ENCODE measurements at regions not wholly inside any gene's neighbourhood (a gene's known extent, or its start where the extent isn't known, plus 50 kb on each side); places are given as distances from the start of the nearest gene placed in this dataset.

DNA sequence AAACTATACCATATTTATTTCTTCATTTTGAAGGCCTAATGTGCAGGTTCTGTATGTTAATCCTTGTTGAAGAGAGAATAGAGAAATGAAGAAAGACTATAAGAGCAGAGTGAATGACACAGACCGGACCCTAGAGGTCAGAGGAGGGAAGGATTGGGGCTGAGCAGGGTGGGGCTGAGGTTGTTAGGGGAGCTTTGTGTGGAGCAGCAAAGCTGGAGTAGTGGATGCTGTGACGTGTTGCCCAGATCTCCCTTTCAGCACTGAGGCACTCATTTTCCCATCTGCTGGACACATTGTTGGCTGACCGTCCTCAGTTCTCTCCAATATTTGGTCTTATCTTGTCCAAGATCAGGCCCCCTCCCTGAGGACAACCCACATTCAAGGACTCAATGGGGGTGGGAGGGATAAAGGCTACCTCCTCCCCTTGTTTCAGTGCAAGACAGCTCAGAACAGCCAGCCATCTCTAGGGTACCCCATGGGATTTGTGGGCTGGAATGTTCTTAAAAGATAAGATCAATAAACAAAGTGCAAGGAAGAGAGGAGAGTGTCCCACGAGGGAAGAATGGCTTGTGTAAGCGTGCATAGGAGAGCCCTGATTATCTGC lies 143.6 kb downstream of the TDRD15 start:
- no peak for DNase-seq
- no peak overlapping the region for H3K27ac ChIP-seq (ENCODE audit: low read length)
- H3K4me1 ChIP-seq (ENCODE audit: control insufficient read depth, insufficient read depth, low read length), result peaks cover 23% of the 10 kb centered on the region
- no peak overlapping the region for H3K4me3 ChIP-seq (ENCODE audit: low read length)
- H3K36me3 ChIP-seq (ENCODE audit: control insufficient read depth, insufficient read depth, low read length), result no peaks in the 10 kb centered on the region
- H3K27me3 ChIP-seq (ENCODE audit: control insufficient read depth, insufficient read depth, low read length), result no peaks in the 10 kb centered on the region
- 100% methylated on average over 1 of the region's 5 CpGs for WGBS (ENCODE audit: insufficient coverage, low lambda C conversion rate)
- no peaks in the 10 kb centered on the region for H3K9me3 ChIP-seq (ENCODE audit: control insufficient read depth, low read depth, low read length)

DNA sequence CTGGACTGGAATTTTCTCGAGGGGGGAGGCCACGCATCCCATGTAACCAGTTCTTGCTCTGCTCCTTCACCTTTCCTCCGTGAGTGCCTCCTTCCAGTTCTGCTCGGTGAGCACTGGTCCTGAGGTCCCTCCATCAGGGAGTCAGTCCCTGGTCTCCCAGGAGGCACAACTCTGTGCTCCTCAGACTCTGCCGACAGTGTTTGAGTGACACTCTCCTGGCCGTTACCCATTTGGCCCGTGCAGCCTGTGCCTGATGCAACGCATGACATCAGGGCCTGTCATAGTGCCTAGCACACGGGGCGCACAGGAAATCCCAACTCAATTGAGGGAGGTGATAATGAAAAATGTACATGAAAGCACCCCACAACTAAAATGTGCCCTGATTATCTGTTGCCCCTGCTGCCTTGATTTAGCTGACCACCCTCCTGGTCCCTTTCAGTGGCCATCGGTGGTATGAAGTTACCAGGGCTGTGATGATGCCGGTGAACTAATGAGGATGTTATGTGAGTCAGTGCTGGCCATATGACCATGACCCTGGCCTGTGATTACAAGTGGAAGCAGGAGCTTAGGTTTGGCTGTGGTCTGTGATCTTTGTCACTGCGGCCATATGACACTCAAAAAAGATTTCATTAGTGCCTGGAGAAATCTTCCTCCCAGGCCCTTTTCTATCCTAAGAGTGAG lies 144.6 kb downstream of the TDRD15 start:
- H3K4me3 ChIP-seq (ENCODE audit: low read length), result no peak overlapping the region
- DNase-seq, result no peak
- H3K4me1 ChIP-seq (ENCODE audit: control insufficient read depth, insufficient read depth, low read length), result peaks cover 23% of the 10 kb centered on the region
- no peak overlapping the region for H3K27ac ChIP-seq (ENCODE audit: low read length)
- no CpG with 5 or more reads among the region's 13 CpGs for whole genome bisulfite sequencing (ENCODE audit: insufficient coverage, low lambda C conversion rate)
- H3K9me3 ChIP-seq (ENCODE audit: control insufficient read depth, low read depth, low read length), result no peaks in the 10 kb centered on the region
- no peaks in the 10 kb centered on the region for H3K27me3 ChIP-seq (ENCODE audit: control insufficient read depth, insufficient read depth, low read length)
- H3K36me3 ChIP-seq (ENCODE audit: control insufficient read depth, insufficient read depth, low read length), result no peaks in the 10 kb centered on the region

DNA sequence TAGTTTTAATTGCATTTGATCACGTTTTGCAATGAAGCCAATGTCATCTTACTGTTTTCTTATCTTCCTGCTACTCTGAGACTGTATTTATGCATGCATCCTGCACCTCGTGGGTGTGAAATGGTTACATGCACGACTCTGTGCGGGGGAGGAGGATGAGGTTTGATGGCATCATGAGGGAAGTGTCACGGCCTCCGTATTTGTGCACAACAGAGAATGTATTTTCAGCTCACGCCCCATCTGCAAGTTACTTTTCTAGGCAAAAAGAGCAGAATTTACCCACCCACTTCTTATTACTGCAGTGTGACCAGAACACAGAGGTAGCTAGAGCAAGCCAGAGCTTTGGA lies 145.1 kb downstream of the TDRD15 start:
- 40% methylated on average over 1 of the region's 7 CpGs for WGBS (ENCODE audit: insufficient coverage, low lambda C conversion rate)
- peaks cover 23% of the 10 kb centered on the region for H3K4me1 ChIP-seq (ENCODE audit: control insufficient read depth, insufficient read depth, low read length)
- DNase-seq, result no peak
- no peak overlapping the region for H3K27ac ChIP-seq (ENCODE audit: low read length)
- H3K36me3 ChIP-seq (ENCODE audit: control insufficient read depth, insufficient read depth, low read length), result no peaks in the 10 kb centered on the region
- H3K27me3 ChIP-seq (ENCODE audit: control insufficient read depth, insufficient read depth, low read length), result no peaks in the 10 kb centered on the region
- H3K4me3 ChIP-seq (ENCODE audit: low read length), result no peak overlapping the region
- no peaks in the 10 kb centered on the region for H3K9me3 ChIP-seq (ENCODE audit: control insufficient read depth, low read depth, low read length)

DNA sequence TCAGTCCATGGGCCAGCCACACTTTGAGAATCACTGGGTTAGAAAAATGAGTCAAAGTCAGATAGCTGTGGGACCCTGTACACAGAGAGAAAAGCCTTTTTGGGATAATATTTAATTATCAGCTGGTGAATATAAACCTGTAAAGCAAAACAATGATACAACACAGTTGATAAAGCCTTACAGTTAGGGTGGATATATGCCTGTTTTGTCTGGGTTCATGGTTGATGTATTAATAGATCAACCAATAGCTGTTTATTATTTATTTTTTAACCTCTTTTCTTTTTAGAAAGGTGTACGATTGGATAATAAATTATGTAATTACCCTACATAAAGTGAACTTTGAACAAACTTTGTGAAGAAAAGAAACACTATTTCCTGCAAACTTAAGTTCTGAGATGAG lies 145.6 kb downstream of the TDRD15 start:
- no CpG with 5 or more reads among the region's 1 CpG for WGBS (ENCODE audit: insufficient coverage, low lambda C conversion rate)

DNA sequence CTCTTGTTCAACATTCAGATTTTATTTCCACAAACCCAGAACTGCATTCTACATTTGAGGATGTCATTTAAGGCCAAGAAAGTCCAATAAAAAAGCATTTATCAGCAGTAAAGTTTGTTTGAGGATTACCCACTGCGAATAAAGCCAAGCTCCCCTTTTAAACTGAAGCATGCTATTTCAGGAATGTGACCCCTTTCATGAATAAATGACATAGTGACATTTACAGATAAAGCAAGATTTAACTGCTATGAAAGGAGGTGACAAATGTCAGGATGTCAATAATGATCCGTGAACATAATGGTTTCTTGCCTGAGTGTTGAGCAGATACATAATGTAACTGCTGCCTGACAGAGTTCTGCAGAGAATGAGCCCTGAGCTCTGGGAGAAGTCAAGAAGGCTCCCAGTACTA lies 146.3 kb downstream of the TDRD15 start:
- Histone ChIP-seq H3K9me3 (ENCODE audit: control insufficient read depth, low read depth, low read length) (no peaks in the 10 kb centered on the region), H3K4me3 (ENCODE audit: low read length) (no peak overlapping the region), H3K4me1 (ENCODE audit: control insufficient read depth, insufficient read depth, low read length) (peaks cover 23% of the 10 kb centered on the region), H3K27me3 (ENCODE audit: control insufficient read depth, insufficient read depth, low read length) (no peaks in the 10 kb centered on the region), H3K36me3 (ENCODE audit: control insufficient read depth, insufficient read depth, low read length) (no peaks in the 10 kb centered on the region), H3K27ac (ENCODE audit: low read length) (no peak overlapping the region)
- DNase-seq, result no peak
- WGBS (ENCODE audit: insufficient coverage, low lambda C conversion rate), result no CpG with 5 or more reads among the region's 2 CpGs

More for the DNA sequence above, 145.6 kb downstream of the TDRD15 start:
- DNase-seq, result no peak
- H3K4me1 ChIP-seq (ENCODE audit: control insufficient read depth, insufficient read depth, low read length), result peaks cover 23% of the 10 kb centered on the region
- H3K36me3 ChIP-seq (ENCODE audit: control insufficient read depth, insufficient read depth, low read length), result no peaks in the 10 kb centered on the region
- H3K27me3 ChIP-seq (ENCODE audit: control insufficient read depth, insufficient read depth, low read length), result no peaks in the 10 kb centered on the region
- H3K9me3 ChIP-seq (ENCODE audit: control insufficient read depth, low read depth, low read length), result no peaks in the 10 kb centered on the region
- no peak overlapping the region for H3K27ac ChIP-seq (ENCODE audit: low read length)
- no peak overlapping the region for H3K4me3 ChIP-seq (ENCODE audit: low read length)

DNA sequence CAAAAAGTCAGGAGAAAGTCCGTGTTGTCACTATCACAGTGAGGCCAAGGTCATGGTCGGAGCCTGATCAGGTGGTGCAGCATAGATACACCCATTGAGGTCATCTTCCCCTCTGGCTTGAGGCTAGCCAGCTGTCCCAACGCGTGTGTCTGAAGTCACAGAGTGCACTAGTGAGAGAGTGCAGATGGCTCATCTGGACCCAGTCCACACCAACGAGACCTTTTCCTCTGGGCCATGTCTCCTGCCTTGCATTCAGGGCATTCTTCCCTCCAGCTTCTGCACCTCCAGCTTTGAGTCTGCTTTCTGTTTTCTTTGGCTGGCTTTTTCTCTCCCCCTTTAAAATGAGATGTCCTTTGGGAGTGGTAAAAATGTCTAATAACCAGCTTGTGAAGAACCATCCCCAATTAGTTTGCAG lies 146.9 kb downstream of the TDRD15 start:
- DNase-seq, result peak in 1 of 2 donors; percentile 52
- Histone ChIP-seq H3K36me3 (ENCODE audit: control insufficient read depth, insufficient read depth, low read length) (no peaks in the 10 kb centered on the region), H3K27me3 (ENCODE audit: control insufficient read depth, insufficient read depth, low read length) (no peaks in the 10 kb centered on the region), H3K4me3 (ENCODE audit: low read length) (no peak overlapping the region), H3K9me3 (ENCODE audit: control insufficient read depth, low read depth, low read length) (no peaks in the 10 kb centered on the region), H3K27ac (ENCODE audit: low read length) (no peak overlapping the region), H3K4me1 (ENCODE audit: control insufficient read depth, insufficient read depth, low read length) (peaks cover 23% of the 10 kb centered on the region)
- WGBS (ENCODE audit: insufficient coverage, low lambda C conversion rate), result no CpG with 5 or more reads among the region's 5 CpGs

DNA sequence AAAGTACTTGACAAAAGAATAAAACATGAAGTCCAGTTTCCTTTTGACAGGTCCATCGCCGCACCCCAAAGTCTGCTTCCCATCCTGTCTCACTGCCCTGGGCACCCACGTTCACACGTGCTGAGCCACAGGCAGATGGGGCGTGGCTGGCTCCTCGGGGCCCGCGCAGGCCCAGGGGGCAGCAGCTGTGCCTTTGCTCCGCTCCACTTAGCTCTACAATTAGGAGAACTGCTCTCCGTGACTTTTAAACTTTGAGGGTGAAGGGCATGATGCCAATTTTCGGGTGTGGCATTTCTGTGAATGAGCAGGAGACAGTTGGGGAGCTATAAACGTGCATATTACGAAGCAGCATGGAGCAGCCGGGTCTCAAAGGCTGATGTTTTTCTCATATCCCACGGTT lies 152.4 kb downstream of the TDRD15 start:
- H3K4me3 ChIP-seq (ENCODE audit: low read length), result no peak overlapping the region
- H3K27me3 ChIP-seq (ENCODE audit: control insufficient read depth, insufficient read depth, low read length), result no peaks in the 10 kb centered on the region
- WGBS (ENCODE audit: insufficient coverage, low lambda C conversion rate), result no CpG with 5 or more reads among the region's 15 CpGs
- peaks cover 7% of the 10 kb centered on the region for H3K4me1 ChIP-seq (ENCODE audit: control insufficient read depth, insufficient read depth, low read length)
- DNase-seq, result peak in 1 of 2 donors; percentile 27
- H3K9me3 ChIP-seq (ENCODE audit: control insufficient read depth, low read depth, low read length), result no peaks in the 10 kb centered on the region
- no peak overlapping the region for H3K27ac ChIP-seq (ENCODE audit: low read length)
- no peaks in the 10 kb centered on the region for H3K36me3 ChIP-seq (ENCODE audit: control insufficient read depth, insufficient read depth, low read length)

DNA sequence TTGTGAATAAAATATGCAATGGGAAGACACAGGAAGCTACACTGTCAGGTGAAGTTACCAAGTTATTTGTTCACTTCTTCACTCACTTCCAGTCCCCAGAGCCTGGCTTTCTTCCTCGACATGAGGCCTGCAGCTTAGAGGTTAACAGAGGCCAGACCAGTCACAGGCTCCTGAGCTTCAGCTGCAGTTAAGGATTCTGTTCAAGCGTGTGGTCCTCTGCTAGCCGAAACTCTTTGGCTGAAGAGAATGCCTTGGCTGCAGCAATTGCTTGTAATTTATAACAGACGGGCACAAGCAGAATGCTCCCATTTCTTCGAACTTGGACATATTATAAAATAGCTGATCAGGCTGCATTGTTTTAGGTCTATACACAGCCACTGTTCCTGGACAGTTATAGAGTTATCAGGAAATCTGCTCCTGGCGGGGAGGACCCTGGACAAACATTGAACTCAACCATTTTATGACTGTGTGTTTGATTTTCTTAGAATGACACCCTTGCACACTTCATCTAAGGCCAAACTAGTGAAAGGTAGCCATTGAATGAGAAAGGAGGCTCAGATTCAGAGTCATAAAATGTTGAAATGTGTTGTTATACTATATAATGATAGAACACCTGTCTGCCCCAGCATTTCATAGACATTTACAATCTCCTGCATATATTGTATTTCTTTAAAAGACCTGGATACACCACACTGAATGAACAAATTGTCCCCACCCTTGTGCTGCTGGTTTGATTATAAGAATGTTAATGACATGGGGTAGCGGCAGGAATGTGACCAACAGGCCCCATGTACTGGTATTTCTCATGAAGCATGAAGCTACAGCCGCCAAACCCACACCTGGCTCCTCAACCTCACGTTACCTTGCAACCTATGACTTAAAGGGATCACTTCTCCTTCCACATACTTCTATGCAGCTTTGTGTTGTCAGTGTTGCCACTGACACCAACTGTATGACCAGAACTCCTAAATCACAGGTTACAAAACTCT lies 153.6 kb downstream of the TDRD15 start:
- DNase-seq, result peak in 1 of 2 donors; percentile 35
- 50% methylated on average over 1 of the region's 9 CpGs for WGBS (ENCODE audit: insufficient coverage, low lambda C conversion rate)
- H3K27me3 ChIP-seq (ENCODE audit: control insufficient read depth, insufficient read depth, low read length), result no peaks in the 10 kb centered on the region

DNA sequence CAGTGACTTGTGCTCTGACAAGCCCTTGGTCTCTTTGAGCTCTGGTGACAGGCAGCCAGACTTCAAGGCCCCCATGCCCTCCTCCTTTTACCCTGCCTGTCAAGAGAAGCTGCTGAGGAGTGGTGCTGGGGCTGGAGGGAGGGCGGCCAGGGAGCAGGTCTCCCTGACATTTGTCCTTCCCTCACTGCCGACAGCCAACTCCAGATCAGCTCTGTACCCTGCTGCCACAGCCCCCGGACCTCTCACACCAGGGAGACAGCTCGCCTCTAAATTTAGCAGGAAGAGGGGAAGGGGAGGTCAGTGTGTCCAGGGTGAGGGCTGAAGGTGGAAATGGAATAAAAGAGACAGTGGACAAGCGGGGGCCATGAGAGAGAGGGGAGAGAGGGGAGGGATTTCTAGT lies 155.8 kb downstream of the TDRD15 start:
- H3K4me3 ChIP-seq (ENCODE audit: low read length), result no peak overlapping the region
- H3K27ac ChIP-seq (ENCODE audit: low read length), result no peak overlapping the region
- H3K4me1 ChIP-seq (ENCODE audit: control insufficient read depth, insufficient read depth, low read length), result peaks cover 11% of the 10 kb centered on the region
- no peak for DNase-seq
- no peaks in the 10 kb centered on the region for H3K27me3 ChIP-seq (ENCODE audit: control insufficient read depth, insufficient read depth, low read length)
- no peaks in the 10 kb centered on the region for H3K9me3 ChIP-seq (ENCODE audit: control insufficient read depth, low read depth, low read length)
- WGBS (ENCODE audit: insufficient coverage, low lambda C conversion rate), result 80% methylated on average over 1 of the region's 5 CpGs
- H3K36me3 ChIP-seq (ENCODE audit: control insufficient read depth, insufficient read depth, low read length), result no peaks in the 10 kb centered on the region

More for the DNA sequence above, 153.6 kb downstream of the TDRD15 start:
- Histone ChIP-seq H3K4me1 (ENCODE audit: control insufficient read depth, insufficient read depth, low read length) (peaks cover 11% of the 10 kb centered on the region), H3K4me3 (ENCODE audit: low read length) (no peak overlapping the region), H3K27ac (ENCODE audit: low read length) (no peak overlapping the region), H3K9me3 (ENCODE audit: control insufficient read depth, low read depth, low read length) (no peaks in the 10 kb centered on the region), H3K36me3 (ENCODE audit: control insufficient read depth, insufficient read depth, low read length) (no peaks in the 10 kb centered on the region)

DNA sequence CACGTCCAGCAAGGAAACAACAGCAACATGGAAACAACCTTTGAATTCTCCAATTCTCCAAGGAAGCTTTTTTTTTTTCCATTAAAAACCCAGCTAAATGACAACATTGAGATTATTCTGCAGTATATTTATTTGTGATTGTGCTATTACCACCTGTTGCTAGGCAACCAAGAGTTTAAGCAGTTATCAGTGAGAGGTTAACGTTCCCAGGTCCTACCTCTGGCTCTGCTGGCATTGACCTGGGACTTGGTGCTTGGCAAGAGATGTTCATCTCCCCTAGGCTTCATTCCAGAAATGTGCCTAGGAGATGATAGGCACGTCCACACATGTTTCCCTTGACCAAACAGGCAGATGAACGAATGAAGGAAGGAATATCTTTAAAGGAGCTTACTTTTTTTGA lies 157.0 kb downstream of the TDRD15 start:
- Histone ChIP-seq H3K4me1 (ENCODE audit: control insufficient read depth, insufficient read depth, low read length) (peaks cover 11% of the 10 kb centered on the region), H3K4me3 (ENCODE audit: low read length) (no peak overlapping the region), H3K9me3 (ENCODE audit: control insufficient read depth, low read depth, low read length) (no peaks in the 10 kb centered on the region), H3K36me3 (ENCODE audit: control insufficient read depth, insufficient read depth, low read length) (no peaks in the 10 kb centered on the region), H3K27ac (ENCODE audit: low read length) (no peak overlapping the region), H3K27me3 (ENCODE audit: control insufficient read depth, insufficient read depth, low read length) (no peaks in the 10 kb centered on the region)
- no CpG with 5 or more reads among the region's 4 CpGs for WGBS (ENCODE audit: insufficient coverage, low lambda C conversion rate)
- no peak for DNase-seq
